Coronary artery (tissue), 2 donors: ENCODE measurements at regions not wholly inside any gene's neighbourhood (a gene's known extent, or its start where the extent isn't known, plus 50 kb on each side); places are given as distances from the start of the nearest gene placed in this dataset.

ENCODE experiments used
- DNase-seq: peaks from one replicate; pipeline ENCODE4 v3.0.0-alpha.2; 2017; ENCODE audit warnings: low spot score
- H3K27ac ChIP-seq, 2 donors: fragments of 200-600 bp; sonication (generic); one replicate each; pipeline ENCODE4 v1.5.1; 2016 to 2019
- H3K4me3 ChIP-seq: fragments of 200-600 bp; sonication (generic); 2 replicates; pipeline ENCODE4 v1.5.1; 2016; ENCODE audit warnings: mild to moderate bottlenecking, moderate library complexity
- TF ChIP-seq, protein P1 (sequence below): fragments of 200-600 bp; sonication (generic); IDR thresholded peaks from one replicate; pipeline ENCODE4 v1.5.1; 2019; ENCODE audit warnings: antibody characterized with exemption

DNA sequence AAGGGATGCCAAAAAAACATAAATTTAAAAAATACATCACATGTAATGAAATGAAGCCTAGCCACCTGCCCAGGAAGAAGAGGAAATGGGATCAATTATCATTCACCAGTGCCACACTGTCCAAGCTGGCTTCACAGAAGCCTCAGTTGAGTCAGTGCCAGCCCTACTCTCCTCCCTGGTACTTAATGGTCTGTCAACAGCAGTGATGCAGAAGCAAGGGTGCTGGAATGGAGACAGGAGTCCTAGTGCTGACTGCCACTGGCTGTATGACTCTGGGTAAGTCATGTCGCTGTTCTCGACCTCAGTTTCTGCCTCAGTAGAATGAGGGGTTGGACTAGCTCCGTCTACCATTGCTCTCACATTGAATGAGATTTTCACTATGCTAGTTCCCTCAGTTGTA lies 78.5 kb upstream of the LARS2 start:
- Histone ChIP-seq H3K27ac (no peak overlapping the region), H3K4me3 (no peak overlapping the region)
- DNase-seq, result no peak
- TF ChIP-seq, protein P1, sequence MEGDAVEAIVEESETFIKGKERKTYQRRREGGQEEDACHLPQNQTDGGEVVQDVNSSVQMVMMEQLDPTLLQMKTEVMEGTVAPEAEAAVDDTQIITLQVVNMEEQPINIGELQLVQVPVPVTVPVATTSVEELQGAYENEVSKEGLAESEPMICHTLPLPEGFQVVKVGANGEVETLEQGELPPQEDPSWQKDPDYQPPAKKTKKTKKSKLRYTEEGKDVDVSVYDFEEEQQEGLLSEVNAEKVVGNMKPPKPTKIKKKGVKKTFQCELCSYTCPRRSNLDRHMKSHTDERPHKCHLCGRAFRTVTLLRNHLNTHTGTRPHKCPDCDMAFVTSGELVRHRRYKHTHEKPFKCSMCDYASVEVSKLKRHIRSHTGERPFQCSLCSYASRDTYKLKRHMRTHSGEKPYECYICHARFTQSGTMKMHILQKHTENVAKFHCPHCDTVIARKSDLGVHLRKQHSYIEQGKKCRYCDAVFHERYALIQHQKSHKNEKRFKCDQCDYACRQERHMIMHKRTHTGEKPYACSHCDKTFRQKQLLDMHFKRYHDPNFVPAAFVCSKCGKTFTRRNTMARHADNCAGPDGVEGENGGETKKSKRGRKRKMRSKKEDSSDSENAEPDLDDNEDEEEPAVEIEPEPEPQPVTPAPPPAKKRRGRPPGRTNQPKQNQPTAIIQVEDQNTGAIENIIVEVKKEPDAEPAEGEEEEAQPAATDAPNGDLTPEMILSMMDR, result no peak

DNA sequence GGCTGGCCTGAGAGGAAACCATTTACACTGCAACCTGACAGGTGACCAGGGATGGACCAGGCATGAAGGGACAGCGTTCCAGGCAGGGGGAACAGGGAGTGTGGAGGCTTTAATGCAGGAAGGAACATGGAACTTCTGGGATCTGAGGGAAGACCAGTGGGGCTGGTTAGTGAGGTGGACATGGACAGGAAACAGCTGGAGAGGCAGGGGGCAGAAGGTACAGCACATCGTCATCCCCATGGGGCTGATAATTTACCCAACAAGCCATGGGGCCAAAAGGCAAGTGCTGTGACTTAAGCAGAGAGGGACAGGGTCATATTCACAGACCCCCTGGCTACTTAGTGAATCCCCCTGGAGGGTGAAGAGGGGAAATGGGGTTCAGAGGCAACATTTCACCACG lies 77.0 kb upstream of the LARS2 start:
- TF ChIP-seq, protein P1, result no peak
- Histone ChIP-seq H3K27ac (no peak overlapping the region), H3K4me3 (no peak overlapping the region)
- no peak for DNase-seq

DNA sequence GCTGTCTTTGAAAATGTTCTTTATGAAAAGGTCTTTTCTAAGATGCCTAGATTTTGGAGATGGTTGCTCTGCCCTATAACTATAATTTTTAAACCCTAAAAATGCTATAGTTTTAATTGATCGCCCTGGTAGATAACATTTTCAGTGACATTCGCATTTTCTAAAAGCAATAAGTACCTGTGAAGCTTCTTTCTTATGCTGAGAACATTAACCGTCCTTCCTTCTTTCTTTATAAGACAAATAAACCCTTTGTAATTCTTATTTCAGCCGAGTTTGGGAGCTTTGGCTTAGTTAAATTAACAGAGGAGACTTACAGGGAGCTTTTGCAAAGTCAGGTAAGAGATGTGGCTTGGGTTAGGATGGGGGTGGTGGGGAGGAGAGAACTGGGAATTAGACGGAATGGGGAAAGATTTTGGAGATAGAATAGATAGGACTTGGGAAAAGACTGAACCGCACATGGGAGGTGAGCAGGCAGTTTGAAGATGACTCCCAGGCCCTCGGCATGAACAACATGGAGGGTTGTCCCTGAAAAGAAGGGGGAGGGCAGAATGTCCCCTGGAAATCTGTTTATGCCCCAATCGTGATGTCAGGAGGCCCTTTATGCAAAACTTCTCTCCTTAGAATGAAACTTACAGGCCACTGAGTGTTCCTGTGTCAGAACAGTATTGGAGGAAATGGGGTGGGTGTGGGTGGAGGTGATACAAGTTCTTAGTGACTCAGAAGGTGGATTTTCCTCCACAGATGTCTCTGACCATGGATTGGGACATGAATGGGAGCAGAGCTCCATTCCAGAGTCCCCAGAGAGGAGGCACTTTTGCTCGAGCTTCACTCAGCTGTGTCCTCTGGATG lies 76.2 kb upstream of the LARS2 start:
- no peak for DNase-seq
- TF ChIP-seq, protein P1, result no peak
- H3K27ac ChIP-seq, result no peak overlapping the region
- no peak overlapping the region for H3K4me3 ChIP-seq

DNA sequence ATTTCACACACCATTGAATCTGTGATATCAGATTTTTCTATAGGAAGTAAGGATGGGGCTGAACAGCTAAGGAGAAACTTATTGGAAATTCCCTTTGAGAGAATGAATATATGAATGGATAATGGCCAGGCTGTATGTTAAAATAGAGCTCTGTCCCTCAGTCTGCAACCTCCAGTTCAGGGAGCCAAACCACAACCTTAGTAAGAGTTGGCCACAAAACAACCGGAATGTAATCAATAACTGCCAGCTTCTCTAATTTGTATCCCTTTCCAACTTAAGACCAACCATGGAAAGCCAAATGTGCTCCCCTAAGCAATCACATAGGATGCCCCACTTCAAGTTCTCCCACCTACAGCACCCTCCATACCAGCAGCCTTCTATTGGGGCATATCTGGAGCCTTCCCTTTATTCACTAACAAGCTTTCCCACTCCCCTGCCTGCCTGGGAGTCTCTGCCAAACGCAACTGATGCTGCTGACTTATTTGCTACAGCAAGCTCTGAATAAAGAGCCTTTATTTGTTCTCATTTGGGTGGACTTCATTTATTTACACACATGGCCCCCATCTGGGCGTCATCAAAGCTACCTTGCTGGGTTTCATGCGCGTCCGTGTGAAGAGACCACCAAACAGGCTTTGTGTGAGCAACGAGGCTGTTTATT lies 75.4 kb upstream of the LARS2 start:
- H3K27ac ChIP-seq, result no peak overlapping the region

DNA sequence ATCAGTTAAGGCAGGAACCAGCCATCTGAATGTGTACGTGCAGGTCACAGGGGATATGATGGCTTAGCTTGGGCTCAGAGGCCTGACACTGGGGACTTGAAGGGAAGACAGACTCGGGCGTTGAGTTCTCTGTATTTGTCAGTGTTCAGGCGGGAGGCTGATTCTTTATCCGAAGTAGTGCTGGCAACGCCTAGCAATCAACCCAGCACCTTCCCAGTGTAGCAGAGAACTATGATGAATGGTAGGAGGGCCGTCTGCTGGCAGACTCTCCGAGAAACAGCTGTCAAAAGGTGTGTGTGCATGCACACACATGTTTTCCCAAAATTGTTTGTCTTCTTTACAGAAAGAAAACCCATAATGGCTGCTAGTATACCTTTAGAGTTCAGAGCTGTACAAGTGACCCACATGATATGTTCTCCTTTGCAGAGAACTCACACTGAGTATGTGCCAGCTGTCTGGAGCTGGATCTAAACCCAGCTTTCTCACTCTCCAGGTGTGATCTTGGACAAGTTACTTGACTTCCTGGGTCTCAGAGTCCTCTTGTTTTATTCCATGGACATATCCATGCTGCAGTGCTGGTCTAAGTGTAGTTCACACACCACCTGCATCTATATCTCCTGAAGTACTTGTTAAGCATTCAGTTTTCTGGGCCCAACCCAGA lies 74.5 kb upstream of the LARS2 start:
- TF ChIP-seq, protein P1, result no peak
- no peak for DNase-seq
- H3K4me3 ChIP-seq, result no peak overlapping the region
- H3K27ac ChIP-seq, result no peak overlapping the region

More for the DNA sequence above, 75.4 kb upstream of the LARS2 start:
- H3K4me3 ChIP-seq, result no peak overlapping the region
- TF ChIP-seq, protein P1, result no peak
- no peak for DNase-seq

DNA sequence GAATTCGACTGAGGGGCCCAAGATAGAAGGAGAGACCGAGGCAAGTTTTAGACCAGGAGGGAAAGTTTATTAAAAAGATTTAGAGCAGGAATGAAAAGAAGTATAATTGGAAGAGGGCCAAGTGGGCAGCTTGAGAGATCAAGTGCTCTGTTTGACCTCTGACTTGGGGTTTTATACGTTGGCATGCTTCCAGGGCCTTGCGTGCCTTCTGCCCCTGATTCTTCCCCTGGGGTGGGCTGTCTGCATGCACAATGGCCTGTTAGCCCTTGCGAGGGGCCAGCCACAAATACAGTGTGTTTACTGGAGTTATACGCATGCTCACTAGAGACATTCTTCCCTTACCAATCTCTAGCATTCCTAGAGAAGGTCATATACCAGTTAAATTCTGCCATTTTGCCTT lies 70.7 kb upstream of the LARS2 start:
- H3K4me3 ChIP-seq, result no peak overlapping the region
- DNase-seq, result peak; percentile 8
- TF ChIP-seq, protein P1, result no peak
- no peak overlapping the region for H3K27ac ChIP-seq
